ENCODE measurements at regions not wholly inside any gene's neighbourhood (a gene's known extent, or its start where the extent isn't known, plus 50 kb on each side); places are given as distances from the start of the nearest gene placed in this dataset.

DNA sequence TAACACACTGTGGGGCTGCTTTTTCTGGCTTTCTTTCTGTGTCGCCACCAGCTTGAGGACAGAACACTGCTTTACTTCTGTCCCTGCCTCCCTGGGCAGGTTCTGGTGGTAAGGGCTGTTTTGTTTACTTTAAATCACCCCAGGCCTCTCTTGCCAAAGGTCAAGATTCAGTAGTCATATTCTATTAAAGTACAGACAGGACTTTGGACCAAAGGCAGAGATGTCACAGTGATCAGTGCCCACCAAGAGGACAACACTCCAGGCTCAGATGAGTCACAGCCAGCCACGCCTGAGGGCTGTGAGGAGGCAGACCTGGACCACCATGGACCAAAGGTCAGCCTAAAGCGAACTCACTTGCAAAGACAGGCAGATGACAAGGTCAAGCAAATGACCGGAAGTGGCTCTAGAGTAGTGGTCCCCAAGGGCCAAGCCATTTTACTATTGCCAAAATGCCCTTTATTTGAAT is 200.0 kb downstream of the RHOU start (continued):
- TF ChIP-seq, protein P1, sequence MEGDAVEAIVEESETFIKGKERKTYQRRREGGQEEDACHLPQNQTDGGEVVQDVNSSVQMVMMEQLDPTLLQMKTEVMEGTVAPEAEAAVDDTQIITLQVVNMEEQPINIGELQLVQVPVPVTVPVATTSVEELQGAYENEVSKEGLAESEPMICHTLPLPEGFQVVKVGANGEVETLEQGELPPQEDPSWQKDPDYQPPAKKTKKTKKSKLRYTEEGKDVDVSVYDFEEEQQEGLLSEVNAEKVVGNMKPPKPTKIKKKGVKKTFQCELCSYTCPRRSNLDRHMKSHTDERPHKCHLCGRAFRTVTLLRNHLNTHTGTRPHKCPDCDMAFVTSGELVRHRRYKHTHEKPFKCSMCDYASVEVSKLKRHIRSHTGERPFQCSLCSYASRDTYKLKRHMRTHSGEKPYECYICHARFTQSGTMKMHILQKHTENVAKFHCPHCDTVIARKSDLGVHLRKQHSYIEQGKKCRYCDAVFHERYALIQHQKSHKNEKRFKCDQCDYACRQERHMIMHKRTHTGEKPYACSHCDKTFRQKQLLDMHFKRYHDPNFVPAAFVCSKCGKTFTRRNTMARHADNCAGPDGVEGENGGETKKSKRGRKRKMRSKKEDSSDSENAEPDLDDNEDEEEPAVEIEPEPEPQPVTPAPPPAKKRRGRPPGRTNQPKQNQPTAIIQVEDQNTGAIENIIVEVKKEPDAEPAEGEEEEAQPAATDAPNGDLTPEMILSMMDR (CRISPR knock-in tag; IDR thresholded peaks at IDR 0.05): no peak
- TF ChIP-seq SIN3A (IDR thresholded peaks at IDR 0.05; ENCODE audit: borderline replicate concordance, low read depth, low read length) (no peak), ZNF101 (CRISPR knock-in tag; IDR thresholded peaks at IDR 0.05; ENCODE audit: borderline replicate concordance, low read depth) (no peak), KAT8 (CRISPR knock-in tag; IDR thresholded peaks at IDR 0.05) (peak; percentile 62; the same call in 1 of the 2 replicates), ZKSCAN5 (CRISPR knock-in tag; IDR thresholded peaks at IDR 0.05) (no peak), ZNF234 (CRISPR knock-in tag; conservative IDR thresholded peaks at IDR 0.05) (no peak), KDM5B (CRISPR knock-in tag; IDR thresholded peaks at IDR 0.05; ENCODE audit: borderline replicate concordance) (0 out of 2 replicates have a peak, but pooled peaks have one; percentile 27), GLI4 (CRISPR knock-in tag; IDR thresholded peaks at IDR 0.05; ENCODE audit: borderline replicate concordance) (no peak), DMAP1 (CRISPR knock-in tag; IDR thresholded peaks at IDR 0.05) (peak; percentile 42; the same call in 1 of the 2 replicates), MAFK (conservative IDR thresholded peaks at IDR 0.05 in 1 of 2, IDR thresholded peaks at IDR 0.05 in 1 of 2; ENCODE audit: low read length in 2 of 2) (no peak), ZFYVE20 (CRISPR knock-in tag; IDR thresholded peaks at IDR 0.05; ENCODE audit: borderline replicate concordance, low read depth) (no peak), SP4 (CRISPR knock-in tag; IDR thresholded peaks at IDR 0.05) (no peak), ELF3 (CRISPR knock-in tag; IDR thresholded peaks at IDR 0.05) (peak; percentile 76), ZNF317 (CRISPR knock-in tag; IDR thresholded peaks at IDR 0.05) (peak; percentile 83), YEATS2 (CRISPR knock-in tag; IDR thresholded peaks at IDR 0.05; ENCODE audit: borderline replicate concordance) (no peak), ELF1 (CRISPR knock-in tag; IDR thresholded peaks at IDR 0.05) (peak; percentile 63), NBN (conservative IDR thresholded peaks at IDR 0.05) (no peak), TBP (CRISPR knock-in tag; IDR thresholded peaks at IDR 0.05) (no peak), HDAC2 (CRISPR knock-in tag; IDR thresholded peaks at IDR 0.05) (peak; percentile 84), IRF2 (CRISPR knock-in tag; IDR thresholded peaks at IDR 0.05) (peak; percentile 81), HNF4G (IDR thresholded peaks at IDR 0.05; ENCODE audit: borderline replicate concordance, low read depth, low read length) (peak; percentile 91), HNF4G (CRISPR knock-in tag; IDR thresholded peaks at IDR 0.05; ENCODE audit: borderline replicate concordance, low read depth) (peak; percentile 97), NCOA2 (CRISPR knock-in tag; IDR thresholded peaks at IDR 0.05) (peak; percentile 76), SETDB1 (CRISPR knock-in tag; IDR thresholded peaks at IDR 0.05; ENCODE audit: borderline replicate concordance) (no peak), ZBTB42 (CRISPR knock-in tag; IDR thresholded peaks at IDR 0.05) (no peak)
- TF ChIP-seq, protein P2, sequence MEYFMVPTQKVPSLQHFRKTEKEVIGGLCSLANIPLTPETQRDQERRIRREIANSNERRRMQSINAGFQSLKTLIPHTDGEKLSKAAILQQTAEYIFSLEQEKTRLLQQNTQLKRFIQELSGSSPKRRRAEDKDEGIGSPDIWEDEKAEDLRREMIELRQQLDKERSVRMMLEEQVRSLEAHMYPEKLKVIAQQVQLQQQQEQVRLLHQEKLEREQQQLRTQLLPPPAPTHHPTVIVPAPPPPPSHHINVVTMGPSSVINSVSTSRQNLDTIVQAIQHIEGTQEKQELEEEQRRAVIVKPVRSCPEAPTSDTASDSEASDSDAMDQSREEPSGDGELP (IDR thresholded peaks at IDR 0.05; ENCODE audit: borderline replicate concordance, low read depth): peak; percentile 23; the same call in 1 of the 2 replicates
- TF ChIP-seq, protein P3, sequence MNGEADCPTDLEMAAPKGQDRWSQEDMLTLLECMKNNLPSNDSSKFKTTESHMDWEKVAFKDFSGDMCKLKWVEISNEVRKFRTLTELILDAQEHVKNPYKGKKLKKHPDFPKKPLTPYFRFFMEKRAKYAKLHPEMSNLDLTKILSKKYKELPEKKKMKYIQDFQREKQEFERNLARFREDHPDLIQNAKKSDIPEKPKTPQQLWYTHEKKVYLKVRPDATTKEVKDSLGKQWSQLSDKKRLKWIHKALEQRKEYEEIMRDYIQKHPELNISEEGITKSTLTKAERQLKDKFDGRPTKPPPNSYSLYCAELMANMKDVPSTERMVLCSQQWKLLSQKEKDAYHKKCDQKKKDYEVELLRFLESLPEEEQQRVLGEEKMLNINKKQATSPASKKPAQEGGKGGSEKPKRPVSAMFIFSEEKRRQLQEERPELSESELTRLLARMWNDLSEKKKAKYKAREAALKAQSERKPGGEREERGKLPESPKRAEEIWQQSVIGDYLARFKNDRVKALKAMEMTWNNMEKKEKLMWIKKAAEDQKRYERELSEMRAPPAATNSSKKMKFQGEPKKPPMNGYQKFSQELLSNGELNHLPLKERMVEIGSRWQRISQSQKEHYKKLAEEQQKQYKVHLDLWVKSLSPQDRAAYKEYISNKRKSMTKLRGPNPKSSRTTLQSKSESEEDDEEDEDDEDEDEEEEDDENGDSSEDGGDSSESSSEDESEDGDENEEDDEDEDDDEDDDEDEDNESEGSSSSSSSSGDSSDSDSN (CRISPR knock-in tag; IDR thresholded peaks at IDR 0.05): 0 out of 2 replicates have a peak, but pooled peaks have one; percentile 34
- TF ChIP-seq, protein P4, sequence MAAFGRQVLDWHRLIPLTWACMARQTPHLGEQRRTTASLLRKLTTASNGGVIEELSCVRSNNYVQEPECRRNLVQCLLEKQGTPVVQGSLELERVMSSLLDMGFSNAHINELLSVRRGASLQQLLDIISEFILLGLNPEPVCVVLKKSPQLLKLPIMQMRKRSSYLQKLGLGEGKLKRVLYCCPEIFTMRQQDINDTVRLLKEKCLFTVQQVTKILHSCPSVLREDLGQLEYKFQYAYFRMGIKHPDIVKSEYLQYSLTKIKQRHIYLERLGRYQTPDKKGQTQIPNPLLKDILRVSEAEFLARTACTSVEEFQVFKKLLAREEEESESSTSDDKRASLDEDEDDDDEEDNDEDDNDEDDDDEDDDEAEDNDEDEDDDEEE (CRISPR knock-in tag; IDR thresholded peaks at IDR 0.05): 0 out of 2 replicates have a peak, but pooled peaks have one; percentile 28

Measured in HepG2 (cell line).